HG03159 (cell line): ENCODE measurements at regions not wholly inside any gene's neighbourhood (a gene's known extent, or its start where the extent isn't known, plus 50 kb on each side); places are given as distances from the start of the nearest gene placed in this dataset.

Source experiments
- ATAC-seq: cut with Tn5 transposase; IDR thresholded peaks from one replicate; pipeline ENCODE4 v1.9.1; 2021; ENCODE audit warnings: mild to moderate bottlenecking, moderate library complexity; ENCODE audit not compliant: unreplicated experiment

- ATAC-seq: no peak
Measured at GRCh38 chr1:47551971-47552528, 114.2 kb downstream of the FOXD2 start.

GRCh38 chr1:47554082-47554481 lies 116.2 kb downstream of the FOXD2 start:
- ATAC-seq: no peak

- no peak for ATAC-seq
Measured at GRCh38 chr1:47554901-47555300, 117.1 kb downstream of the FOXD2 start.

- ATAC-seq: no peak
Measured at GRCh38 chr1:47555306-47555705, 117.5 kb downstream of the FOXD2 start.

- ATAC-seq: no peak
Measured at GRCh38 chr1:47555841-47556560, 118.2 kb downstream of the FOXD2 start.

GRCh38 chr1:47557066-47557465 lies 119.2 kb downstream of the FOXD2 start:
- ATAC-seq: no peak

- no peak for ATAC-seq
Measured at GRCh38 chr1:47558601-47559593, 121.1 kb downstream of the FOXD2 start.

GRCh38 chr1:47559944-47560695 lies 122.3 kb downstream of the FOXD2 start:
- no peak for ATAC-seq

GRCh38 chr1:47561523-47562007 lies 123.7 kb downstream of the FOXD2 start:
- no peak for ATAC-seq

GRCh38 chr1:47562147-47562546 lies 124.3 kb downstream of the FOXD2 start:
- ATAC-seq: no peak

GRCh38 chr1:47562799-47563198 lies 125.0 kb downstream of the FOXD2 start:
- ATAC-seq: no peak

- no peak for ATAC-seq
Measured at GRCh38 chr1:47563201-47563600, 125.4 kb downstream of the FOXD2 start.

- no peak for ATAC-seq
Measured at GRCh38 chr1:47564570-47564969, 126.7 kb downstream of the FOXD2 start.

- ATAC-seq: no peak
Measured at GRCh38 chr1:47565092-47565491, 127.2 kb downstream of the FOXD2 start.

- ATAC-seq: no peak
Measured at GRCh38 chr1:47565676-47566075, 127.8 kb downstream of the FOXD2 start.

- no peak for ATAC-seq
Measured at GRCh38 chr1:47568763-47569162, 130.9 kb downstream of the FOXD2 start.

GRCh38 chr1:47569261-47569660 lies 131.4 kb downstream of the FOXD2 start:
- ATAC-seq: no peak

GRCh38 chr1:47569681-47570470 lies 132.0 kb downstream of the FOXD2 start:
- ATAC-seq: no peak

- no peak for ATAC-seq
Measured at GRCh38 chr1:47571161-47571560, 133.3 kb downstream of the FOXD2 start.

GRCh38 chr1:47571952-47572351 lies 134.1 kb downstream of the FOXD2 start:
- ATAC-seq: no peak
